ENCODE measurements at regions not wholly inside any gene's neighbourhood (a gene's known extent, or its start where the extent isn't known, plus 50 kb on each side); places are given as distances from the start of the nearest gene placed in this dataset.

DNA sequence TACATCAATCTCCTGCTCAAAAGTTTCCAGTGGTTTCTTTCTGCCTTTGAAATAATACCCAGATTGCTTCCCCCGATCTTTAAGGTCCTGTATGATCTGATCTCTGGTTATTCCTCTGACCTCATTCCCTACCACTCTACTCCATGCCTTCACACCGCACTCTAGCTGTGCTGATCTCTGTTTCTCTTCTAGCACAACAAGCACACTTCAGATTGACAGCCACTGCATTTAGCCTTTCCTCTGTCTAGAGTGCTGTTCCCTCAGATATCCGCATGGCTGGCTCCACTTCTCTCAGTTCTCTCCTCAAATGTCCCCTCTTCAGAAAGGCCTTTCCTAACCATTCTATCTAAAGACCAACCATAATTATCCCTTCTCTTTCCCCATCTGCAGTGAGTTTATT is 370.4 kb upstream of the FGF13 start:
- TF ChIP-seq POLR2A (IDR thresholded peaks at IDR 0.05) = no peak
- TF ChIP-seq POLR2AphosphoS5 (IDR thresholded peaks at IDR 0.05) = no peak
- TF ChIP-seq, protein P1, sequence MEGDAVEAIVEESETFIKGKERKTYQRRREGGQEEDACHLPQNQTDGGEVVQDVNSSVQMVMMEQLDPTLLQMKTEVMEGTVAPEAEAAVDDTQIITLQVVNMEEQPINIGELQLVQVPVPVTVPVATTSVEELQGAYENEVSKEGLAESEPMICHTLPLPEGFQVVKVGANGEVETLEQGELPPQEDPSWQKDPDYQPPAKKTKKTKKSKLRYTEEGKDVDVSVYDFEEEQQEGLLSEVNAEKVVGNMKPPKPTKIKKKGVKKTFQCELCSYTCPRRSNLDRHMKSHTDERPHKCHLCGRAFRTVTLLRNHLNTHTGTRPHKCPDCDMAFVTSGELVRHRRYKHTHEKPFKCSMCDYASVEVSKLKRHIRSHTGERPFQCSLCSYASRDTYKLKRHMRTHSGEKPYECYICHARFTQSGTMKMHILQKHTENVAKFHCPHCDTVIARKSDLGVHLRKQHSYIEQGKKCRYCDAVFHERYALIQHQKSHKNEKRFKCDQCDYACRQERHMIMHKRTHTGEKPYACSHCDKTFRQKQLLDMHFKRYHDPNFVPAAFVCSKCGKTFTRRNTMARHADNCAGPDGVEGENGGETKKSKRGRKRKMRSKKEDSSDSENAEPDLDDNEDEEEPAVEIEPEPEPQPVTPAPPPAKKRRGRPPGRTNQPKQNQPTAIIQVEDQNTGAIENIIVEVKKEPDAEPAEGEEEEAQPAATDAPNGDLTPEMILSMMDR (IDR thresholded peaks at IDR 0.05) = no peak

Measured in breast epithelium (tissue), 3 donors.